ENCODE measurements at regions not wholly inside any gene's neighbourhood (a gene's known extent, or its start where the extent isn't known, plus 50 kb on each side); places are given as distances from the start of the nearest gene placed in this dataset.

DNA sequence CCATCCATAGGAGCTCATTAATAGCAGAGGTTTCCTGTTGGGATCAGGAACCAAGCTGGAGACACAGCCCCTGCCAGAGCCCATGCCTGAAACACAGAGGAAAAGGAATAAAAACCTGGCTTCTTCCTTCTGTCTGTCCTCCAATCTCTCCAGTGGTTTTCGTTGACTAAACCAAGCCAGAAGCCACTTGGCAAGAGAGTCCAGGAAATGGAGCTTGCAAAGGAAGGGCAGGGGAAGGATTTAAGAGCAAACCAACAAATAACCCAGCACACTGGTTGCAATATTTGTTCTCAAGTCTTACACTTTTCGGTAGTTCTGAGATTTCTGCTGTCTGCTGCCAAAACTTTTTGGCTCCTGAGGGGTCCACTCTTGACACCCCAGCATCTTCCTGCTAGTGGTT lies 137.0 kb upstream of the BMP2 start:
- TF ChIP-seq EZH2 (IDR thresholded peaks at IDR 0.05; ENCODE audit: borderline replicate concordance, low read depth, low read length, severe bottlenecking), result no peak
- TF ChIP-seq, protein P1, sequence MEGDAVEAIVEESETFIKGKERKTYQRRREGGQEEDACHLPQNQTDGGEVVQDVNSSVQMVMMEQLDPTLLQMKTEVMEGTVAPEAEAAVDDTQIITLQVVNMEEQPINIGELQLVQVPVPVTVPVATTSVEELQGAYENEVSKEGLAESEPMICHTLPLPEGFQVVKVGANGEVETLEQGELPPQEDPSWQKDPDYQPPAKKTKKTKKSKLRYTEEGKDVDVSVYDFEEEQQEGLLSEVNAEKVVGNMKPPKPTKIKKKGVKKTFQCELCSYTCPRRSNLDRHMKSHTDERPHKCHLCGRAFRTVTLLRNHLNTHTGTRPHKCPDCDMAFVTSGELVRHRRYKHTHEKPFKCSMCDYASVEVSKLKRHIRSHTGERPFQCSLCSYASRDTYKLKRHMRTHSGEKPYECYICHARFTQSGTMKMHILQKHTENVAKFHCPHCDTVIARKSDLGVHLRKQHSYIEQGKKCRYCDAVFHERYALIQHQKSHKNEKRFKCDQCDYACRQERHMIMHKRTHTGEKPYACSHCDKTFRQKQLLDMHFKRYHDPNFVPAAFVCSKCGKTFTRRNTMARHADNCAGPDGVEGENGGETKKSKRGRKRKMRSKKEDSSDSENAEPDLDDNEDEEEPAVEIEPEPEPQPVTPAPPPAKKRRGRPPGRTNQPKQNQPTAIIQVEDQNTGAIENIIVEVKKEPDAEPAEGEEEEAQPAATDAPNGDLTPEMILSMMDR (IDR thresholded peaks at IDR 0.05; ENCODE audit: borderline replicate concordance, extremely low read depth, low read length, poor library complexity, severe bottlenecking), result no peak

Data from DND-41 (cell line).